Lower lobe of right lung (tissue), 2 donors: ENCODE measurements at regions not wholly inside any gene's neighbourhood (a gene's known extent, or its start where the extent isn't known, plus 50 kb on each side); places are given as distances from the start of the nearest gene placed in this dataset.

Source experiments
- ATAC-seq, 2 donors: fragments of 200-7000 bp; cut with Tn5 transposase; one replicate each; pipeline ENCODE4 v1.9.1; 2020 to 2022; ENCODE audit warnings: mild to moderate bottlenecking in 2 of 2, moderate library complexity in 2 of 2
- DNase-seq: peaks from one replicate; pipeline ENCODE4 v3.0.0-alpha.2; 2020
- H3K27ac ChIP-seq: fragments of 200-600 bp; one replicate; pipeline ENCODE4 v1.8.0; 2022
- H3K27me3 ChIP-seq: fragments of 200-600 bp; one replicate; pipeline ENCODE4 v1.8.0; 2022; ENCODE audit warnings: low read depth
- H3K36me3 ChIP-seq: fragments of 200-600 bp; one replicate; pipeline ENCODE4 v1.8.0; 2022; ENCODE audit warnings: mild to moderate bottlenecking
- H3K4me1 ChIP-seq: fragments of 200-600 bp; one replicate; pipeline ENCODE4 v1.8.0; 2022
- H3K4me3 ChIP-seq: fragments of 200-600 bp; one replicate; pipeline ENCODE4 v1.8.0; 2022; ENCODE audit warnings: mild to moderate bottlenecking
- H3K9me3 ChIP-seq: fragments of 200-600 bp; one replicate; pipeline ENCODE4 v1.8.0; 2022
- CTCF ChIP-seq: fragments of 200-600 bp; IDR thresholded peaks from one replicate; pipeline ENCODE4 v1.8.0; 2022; ENCODE audit warnings: antibody characterized with exemption, mild to moderate bottlenecking
- intact Hi-C: fragments of 100-400 bp; cut with DNase I; formaldehyde crosslinking; loops from one replicate; pipeline ENCODE4 v1.11.0; 2022
- donor health status: DM: no; HTN: yes; CAD: no; lungs with severe emphysema.

GRCh38 chr21:38742580-38743260 lies 63.0 kb upstream of the ETS2 start:
- no peaks in the 10 kb centered on the region for H3K36me3 ChIP-seq
- H3K4me1 ChIP-seq, result no peaks in the 10 kb centered on the region
- no peaks in the 10 kb centered on the region for H3K27me3 ChIP-seq
- ATAC-seq, result no peak
- intact Hi-C loops, result no loop called here
- DNase-seq, result no peak
- no peaks in the 10 kb centered on the region for H3K9me3 ChIP-seq
- H3K27ac ChIP-seq, result no peak overlapping the region
- TF ChIP-seq CTCF, result no peak
- H3K4me3 ChIP-seq, result no peak overlapping the region

- no peak for ATAC-seq
- DNase-seq, result no peak
- intact Hi-C loops, result no loop called here
- no peaks in the 10 kb centered on the region for H3K9me3 ChIP-seq
- no peaks in the 10 kb centered on the region for H3K36me3 ChIP-seq
- H3K4me3 ChIP-seq, result peak overlapping the region; percentile 5
- TF ChIP-seq CTCF, result no peak
- no peaks in the 10 kb centered on the region for H3K27me3 ChIP-seq
- no peak overlapping the region for H3K27ac ChIP-seq
- no peaks in the 10 kb centered on the region for H3K4me1 ChIP-seq
Observed at GRCh38 chr21:38743772-38744529, 61.8 kb upstream of the ETS2 start.

GRCh38 chr21:38744861-38745260 lies 60.9 kb upstream of the ETS2 start:
- no peak overlapping the region for H3K4me3 ChIP-seq
- TF ChIP-seq CTCF, result no peak
- intact Hi-C loops, result no loop called here

GRCh38 chr21:38747810-38748209 lies 57.9 kb upstream of the ETS2 start:
- H3K4me3 ChIP-seq, result no peak overlapping the region
- H3K36me3 ChIP-seq, result no peaks in the 10 kb centered on the region
- intact Hi-C loops, result no loop called here
- no peaks in the 10 kb centered on the region for H3K9me3 ChIP-seq
- no peak for TF ChIP-seq CTCF
- ATAC-seq, result no peak
- peaks cover 15% of the 10 kb centered on the region for H3K4me1 ChIP-seq
- no peak overlapping the region for H3K27ac ChIP-seq
- DNase-seq, result no peak
- no peaks in the 10 kb centered on the region for H3K27me3 ChIP-seq

More at GRCh38 chr21:38744861-38745260, 60.9 kb upstream of the ETS2 start:
- DNase-seq (no peak), ATAC-seq (no peak)
- no peak overlapping the region for H3K27ac ChIP-seq
- H3K9me3 ChIP-seq, result no peaks in the 10 kb centered on the region
- H3K4me1 ChIP-seq, result no peaks in the 10 kb centered on the region
- H3K36me3 ChIP-seq, result no peaks in the 10 kb centered on the region
- no peaks in the 10 kb centered on the region for H3K27me3 ChIP-seq

GRCh38 chr21:38751379-38752050 lies 54.2 kb upstream of the ETS2 start:
- H3K27me3 ChIP-seq, result no peaks in the 10 kb centered on the region
- DNase-seq, result peak; percentile 81
- ATAC-seq, result peak; percentile 63 to 85
- peaks cover 45% of the 10 kb centered on the region for H3K4me1 ChIP-seq
- no peak for TF ChIP-seq CTCF
- peak overlapping the region; percentile 61 for H3K27ac ChIP-seq
- no peaks in the 10 kb centered on the region for H3K36me3 ChIP-seq
- no peak overlapping the region for H3K4me3 ChIP-seq
- intact Hi-C loops, result no loop called here
- no peaks in the 10 kb centered on the region for H3K9me3 ChIP-seq
